Panc1 (cell line): ENCODE measurements at regions not wholly inside any gene's neighbourhood (a gene's known extent, or its start where the extent isn't known, plus 50 kb on each side); places are given as distances from the start of the nearest gene placed in this dataset.

Experiments
- ATAC-seq: fragments of 200-7000 bp; cut with Tn5 transposase; 2 replicates; pipeline ENCODE4 v1.9.1; 2020; ENCODE audit warnings: mild to moderate bottlenecking, moderate library complexity
- BruUV-seq: library from RNA; stranded (reverse); fragments of 400-500 nt; replicated peaks from 2 replicates; lab custom pipeline; 2021; lab: Mats Ljungman, UMichigan
- CTCF ChIA-PET: fragments of 300-600 bp; sonication (Branson Sonifier 250); formaldehyde crosslinking; loops from one replicate; lab custom pipeline; 2022; ENCODE audit warnings: antibody characterized with exemption; lab: Charles Lee
- POLR2A ChIA-PET: fragments of 300-600 bp; sonication (Branson Sonifier 250); formaldehyde crosslinking; loops from one replicate; lab custom pipeline; 2022; ENCODE audit warnings: antibody characterized with exemption; lab: Charles Lee
- DNase-seq: peaks from one replicate; pipeline ENCODE4 v3.0.0-alpha.2; 2010; ENCODE audit warnings: low read depth, low spot score
- H3K27ac ChIP-seq: 2 replicates; pipeline ENCODE4 v1.5.1; 2011; ENCODE audit warnings: mild to moderate bottlenecking, low read length, inconsistent platforms
- H3K27me3 ChIP-seq: fragments of 200-500 bp; sonication (Bioruptor generic); 2 replicates; pipeline ENCODE4 v1.6.0; 2014; ENCODE audit warnings: low read length, inconsistent platforms; ENCODE audit not compliant: control insufficient read depth, insufficient read depth
- H3K36me3 ChIP-seq: fragments of 200-500 bp; sonication (Bioruptor generic); 2 replicates; pipeline ENCODE4 v1.5.1; 2014; ENCODE audit warnings: inconsistent platforms, mild to moderate bottlenecking, low read length, moderate library complexity; ENCODE audit not compliant: control insufficient read depth, insufficient read depth
- H3K4me1 ChIP-seq: 2 replicates; pipeline ENCODE4 v1.5.1; 2011; ENCODE audit warnings: inconsistent platforms, mild to moderate bottlenecking, low read length, moderate library complexity; ENCODE audit not compliant: control insufficient read depth, insufficient read depth
- H3K4me3 ChIP-seq, 2 experiments: 2 replicates each; pipeline ENCODE4 v1.5.1; 2011 to 2012; ENCODE audit warnings: low read depth in 2 of 2, low read length in 2 of 2, mild to moderate bottlenecking in 2 of 2, inconsistent platforms in 1 of 2, moderate library complexity in 1 of 2
- H3K9me3 ChIP-seq: fragments of 200-500 bp; sonication (Bioruptor generic); 2 replicates; pipeline ENCODE4 v1.5.1; 2014; ENCODE audit warnings: low read depth, mild to moderate bottlenecking, inconsistent platforms, low read length, moderate library complexity; ENCODE audit not compliant: control insufficient read depth, insufficient read depth
- CTCF ChIP-seq: fragments of 450-650 bp; IDR thresholded peaks from 2 replicates; pipeline ENCODE4 v1.5.1; 2017; ENCODE audit warnings: mild to moderate bottlenecking
- POLR2AphosphoS5 ChIP-seq: IDR thresholded peaks from 2 replicates; pipeline ENCODE4 v1.6.1; 2012; ENCODE audit warnings: mild to moderate bottlenecking, low read depth, low read length, moderate library complexity
- REST ChIP-seq, 2 experiments: IDR thresholded peaks; 2 replicates each; pipeline ENCODE4 v1.6.1; 2011 to 2012; ENCODE audit warnings: low read depth in 2 of 2, control low read depth in 1 of 2, low read length in 1 of 2, mild to moderate bottlenecking in 1 of 2, moderate library complexity in 1 of 2; ENCODE audit not compliant: insufficient read depth in 1 of 2
- SIN3A ChIP-seq: IDR thresholded peaks from 2 replicates; pipeline ENCODE4 v1.6.1; 2012; ENCODE audit warnings: low read depth, mild to moderate bottlenecking, low read length, moderate library complexity, borderline replicate concordance; ENCODE audit not compliant: insufficient read depth
- TCF7L2 ChIP-seq: IDR thresholded peaks from 2 replicates; pipeline ENCODE4 v1.6.1; 2011; ENCODE audit warnings: mild to moderate bottlenecking, low read depth, low read length, inconsistent platforms
- in situ Hi-C: cut with HindIII; loops from 2 replicates; pipeline ENCODE4 v1.10.0; 2016; ENCODE audit warnings: low sequenced_read_pairs, low pct_unique_long_range_greater_than_20kb
- intact Hi-C: fragments of 100-400 bp; cut with micrococcal nuclease; formaldehyde crosslinking; loops from one replicate; pipeline ENCODE4 v1.10.0; 2022; ENCODE audit not compliant: unreplicated experiment

DNA sequence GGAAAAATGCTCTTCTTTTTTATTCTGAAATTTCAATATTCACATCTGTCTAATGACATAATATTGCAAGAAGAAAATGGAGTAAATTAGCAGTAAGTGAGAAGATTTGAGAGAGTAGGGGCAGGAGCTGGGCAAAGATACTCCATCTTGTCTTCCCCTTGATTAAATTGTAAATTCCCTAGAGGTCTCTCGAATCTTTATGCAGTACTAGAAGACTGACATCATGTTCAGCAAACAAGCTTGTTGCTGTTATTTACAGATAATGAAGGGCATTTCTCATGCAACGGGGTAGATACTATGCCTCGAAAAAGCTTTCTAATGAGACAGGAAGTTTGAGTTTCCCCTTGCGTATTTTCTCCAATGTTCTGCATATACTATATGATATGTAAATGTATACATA, 306.9 kb upstream of the PTCHD4 start:
- ATAC-seq (no peak), DNase-seq (no peak)
- ChIA-PET POLR2A (no interaction called here), CTCF (no interaction called here)
- no peak for TF ChIP-seq SIN3A
- no peak for TF ChIP-seq POLR2AphosphoS5
- TF ChIP-seq TCF7L2, result no peak
- no peak for TF ChIP-seq CTCF
- no peak for TF ChIP-seq REST (IDR thresholded peaks at IDR 0.05; ENCODE audit: insufficient read depth in 1 of 2, low read depth in 2 of 2, low read length in 1 of 2)
- H3K27me3 ChIP-seq, result no peaks in the 10 kb centered on the region
- H3K9me3 ChIP-seq, result no peaks in the 10 kb centered on the region
- no peaks in the 10 kb centered on the region for H3K4me1 ChIP-seq
- no peak overlapping the region for H3K4me3 ChIP-seq
- no TSS peak for BruUV-seq
- no peak overlapping the region for H3K27ac ChIP-seq
- in situ Hi-C loops (no loop called here), intact Hi-C loops (no loop called here)
- H3K36me3 ChIP-seq, result no peaks in the 10 kb centered on the region

DNA sequence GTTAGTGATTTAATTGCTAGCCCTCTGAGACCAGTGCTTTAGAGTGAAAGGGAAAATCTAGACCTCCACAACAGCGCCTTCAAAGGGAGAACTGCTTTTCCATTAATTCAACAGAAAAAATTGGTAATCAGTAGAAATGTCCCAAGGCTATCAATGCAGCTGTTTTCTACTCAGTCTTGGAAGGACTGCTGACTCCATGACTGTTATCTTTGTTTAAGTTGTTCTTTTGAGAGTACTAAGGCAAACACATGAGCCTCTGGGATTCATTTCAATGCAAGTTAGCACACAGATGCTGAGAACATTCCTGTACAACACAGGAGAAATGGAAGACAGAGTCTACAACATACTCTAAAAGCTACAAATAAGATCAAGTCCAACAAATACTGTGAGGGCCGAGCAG, 301.7 kb upstream of the PTCHD4 start:
- DNase-seq, result no peak
- intact Hi-C loops (no loop called here), in situ Hi-C loops (no loop called here)
- TF ChIP-seq SIN3A (no peak), REST (IDR thresholded peaks at IDR 0.05; ENCODE audit: insufficient read depth in 1 of 2, low read depth in 2 of 2, low read length in 1 of 2) (no peak), TCF7L2 (no peak), POLR2AphosphoS5 (no peak), CTCF (no peak)
- no peaks in the 10 kb centered on the region for H3K9me3 ChIP-seq
- H3K27ac ChIP-seq, result no peak overlapping the region
- H3K36me3 ChIP-seq, result no peaks in the 10 kb centered on the region
- no peak for ATAC-seq
- BruUV-seq, result no TSS peak
- no peaks in the 10 kb centered on the region for H3K27me3 ChIP-seq
- ChIA-PET POLR2A (no interaction called here), CTCF (interaction anchor here (0.7 kb wide), 1 partner anchor 594 kb away, joined by 6 read pairs; no protein-coding TSS in a partner anchor)
- H3K4me1 ChIP-seq, result no peaks in the 10 kb centered on the region
- H3K4me3 ChIP-seq, result no peak overlapping the region
